ENCODE measurements at regions not wholly inside any gene's neighbourhood (a gene's known extent, or its start where the extent isn't known, plus 50 kb on each side); places are given as distances from the start of the nearest gene placed in this dataset.
"Not testable (repeated sequence)": the region's sequence is repeated elsewhere in the genome, so short reads cannot be mapped to it uniquely, and the experiment has no call there.

DNA sequence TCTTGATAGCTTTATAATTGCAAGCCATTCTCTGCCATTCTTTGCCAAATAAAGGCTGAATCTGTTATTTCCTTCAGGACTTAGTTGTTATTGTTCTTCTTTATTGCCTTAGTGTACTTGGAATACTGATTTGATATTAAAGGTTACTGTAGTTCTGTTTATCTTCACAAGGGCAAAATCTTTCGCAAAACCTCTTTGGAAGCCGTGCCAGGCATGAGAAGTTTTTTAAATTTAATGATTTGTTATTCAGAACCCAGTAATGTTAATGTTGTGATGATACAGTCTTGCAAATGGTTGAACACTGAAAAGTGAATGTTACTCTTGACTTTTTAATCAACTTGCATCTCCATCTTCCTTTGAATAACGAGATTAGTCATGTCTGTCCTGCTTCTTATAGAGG is 1225.2 kb upstream of the GOT2 start (continued):
- TF ChIP-seq, protein P1, sequence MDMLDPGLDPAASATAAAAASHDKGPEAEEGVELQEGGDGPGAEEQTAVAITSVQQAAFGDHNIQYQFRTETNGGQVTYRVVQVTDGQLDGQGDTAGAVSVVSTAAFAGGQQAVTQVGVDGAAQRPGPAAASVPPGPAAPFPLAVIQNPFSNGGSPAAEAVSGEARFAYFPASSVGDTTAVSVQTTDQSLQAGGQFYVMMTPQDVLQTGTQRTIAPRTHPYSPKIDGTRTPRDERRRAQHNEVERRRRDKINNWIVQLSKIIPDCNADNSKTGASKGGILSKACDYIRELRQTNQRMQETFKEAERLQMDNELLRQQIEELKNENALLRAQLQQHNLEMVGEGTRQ (CRISPR knock-in tag; IDR thresholded peaks at IDR 0.05), result no peak
- TF ChIP-seq SUPT5H (IDR thresholded peaks at IDR 0.05), result no peak
- no peak for TF ChIP-seq NR2F6 (CRISPR knock-in tag; IDR thresholded peaks at IDR 0.05)

DNA sequence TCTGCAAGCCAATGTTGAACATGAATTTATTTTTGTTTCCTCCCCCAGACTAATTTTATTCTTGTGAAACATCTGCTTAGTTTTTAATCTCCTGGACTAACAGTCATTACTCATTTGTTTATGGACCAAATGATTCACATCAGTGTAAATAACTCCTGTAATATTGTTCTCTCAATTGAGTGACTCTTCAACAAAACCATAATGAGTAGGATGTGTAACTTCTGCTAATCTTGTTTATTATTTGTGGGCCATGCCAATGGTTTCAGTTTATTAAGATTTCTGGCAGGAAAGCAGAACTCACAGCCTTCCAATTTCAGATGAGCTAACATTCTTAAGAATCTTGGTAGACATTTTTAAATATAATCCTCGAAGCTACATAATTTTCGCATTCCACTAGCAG is 1216.3 kb upstream of the GOT2 start:
- Histone ChIP-seq H3K9me3 (replicated peaks; ENCODE audit: control insufficient read depth, insufficient read depth, low read depth, low read length) (no peaks in the 10 kb centered on the region), H3K27ac (ENCODE audit: extremely low read depth, low read depth, low read length) (no peak overlapping the region), H3K4me2 (ENCODE audit: insufficient read depth, low read length) (no peak overlapping the region), H3K4me3 (no peak overlapping the region), H3K9me1 (ENCODE audit: control insufficient read depth, insufficient read depth, low read length) (no peaks in the 10 kb centered on the region), H3K9ac (ENCODE audit: insufficient read depth in 1 of 2, low read depth in 2 of 2, low read length in 2 of 2) (no peak overlapping the region), H2AFZ (ENCODE audit: low read depth, low read length) (no peak overlapping the region), H3K4me1 (replicated peaks in 1 of 2; ENCODE audit: control insufficient read depth in 2 of 2, insufficient read depth in 2 of 2, low read length in 2 of 2) (no peaks in the 10 kb centered on the region), H3K36me3 (ENCODE audit: control insufficient read depth, insufficient read depth, low read length) (no peaks in the 10 kb centered on the region), H4K20me1 (replicated peaks; ENCODE audit: control insufficient read depth, insufficient read depth, low read length) (no peaks in the 10 kb centered on the region), H3K79me2 (ENCODE audit: control insufficient read depth, insufficient read depth, low read length) (no peaks in the 10 kb centered on the region), H3K27me3 (ENCODE audit: control insufficient read depth in 2 of 2, insufficient read depth in 2 of 2, low read length in 2 of 2) (no peaks in the 10 kb centered on the region)
- ATAC-seq (no peak), FAIRE-seq (no peak), DNase-seq (ENCODE audit: extremely low read depth in 1 of 4, low spot score in 3 of 4) (no peak)
- no TSS peak for BruUV-seq (replicated peaks)
- 0% methylated on average over 2 of the region's 2 CpGs for WGBS (ENCODE audit: insufficient coverage, low coverage, missing lambda C conversion rate)
- TF ChIP-seq, protein P2, sequence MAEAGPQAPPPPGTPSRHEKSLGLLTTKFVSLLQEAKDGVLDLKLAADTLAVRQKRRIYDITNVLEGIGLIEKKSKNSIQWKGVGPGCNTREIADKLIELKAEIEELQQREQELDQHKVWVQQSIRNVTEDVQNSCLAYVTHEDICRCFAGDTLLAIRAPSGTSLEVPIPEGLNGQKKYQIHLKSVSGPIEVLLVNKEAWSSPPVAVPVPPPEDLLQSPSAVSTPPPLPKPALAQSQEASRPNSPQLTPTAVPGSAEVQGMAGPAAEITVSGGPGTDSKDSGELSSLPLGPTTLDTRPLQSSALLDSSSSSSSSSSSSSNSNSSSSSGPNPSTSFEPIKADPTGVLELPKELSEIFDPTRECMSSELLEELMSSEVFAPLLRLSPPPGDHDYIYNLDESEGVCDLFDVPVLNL (CRISPR knock-in tag; IDR thresholded peaks at IDR 0.05; ENCODE audit: low read depth), result no peak
- TF ChIP-seq ZC3H8 (IDR thresholded peaks at IDR 0.05) (no peak), GATAD2A (IDR thresholded peaks at IDR 0.05) (no peak)
- in situ Hi-C loops (cut with MboI) (no loop called here), intact Hi-C loops (cut with micrococcal nuclease) (no loop called here)
- ChIA-PET POLR2A (no interaction called here), CTCF (ENCODE audit: low intra/inter-chr PET ratio) (no interaction called here)

DNA sequence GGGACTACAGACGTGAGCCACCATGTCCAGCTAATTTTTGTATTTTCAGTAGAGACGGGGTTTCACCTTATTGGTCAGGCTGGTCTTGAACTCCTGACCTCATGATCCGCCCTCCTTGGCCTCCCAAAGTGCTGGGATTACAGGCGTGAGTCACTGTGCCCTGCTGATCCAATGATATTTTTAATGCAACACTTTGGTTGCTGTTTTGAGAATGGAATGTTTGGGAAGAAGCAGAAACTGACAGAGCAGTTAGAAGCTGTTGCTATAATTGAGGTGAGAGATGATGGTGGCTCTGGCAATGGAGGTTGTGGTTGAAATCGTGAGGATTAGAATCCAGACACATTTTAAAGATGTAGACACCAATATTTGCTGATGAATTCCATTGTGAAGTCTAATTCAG is 1209.9 kb upstream of the GOT2 start:
- H3K4me2 ChIP-seq (ENCODE audit: insufficient read depth, low read length); H3K9me3 ChIP-seq (replicated peaks; ENCODE audit: control insufficient read depth, insufficient read depth, low read depth, low read length); intact Hi-C loops (cut with micrococcal nuclease); H3K4me1 ChIP-seq (replicated peaks in 1 of 2; ENCODE audit: control insufficient read depth in 2 of 2, insufficient read depth in 2 of 2, low read length in 2 of 2); H3K27ac ChIP-seq (ENCODE audit: extremely low read depth, low read depth, low read length); H3K36me3 ChIP-seq (ENCODE audit: control insufficient read depth, insufficient read depth, low read length); ATAC-seq; H3K27me3 ChIP-seq (ENCODE audit: control insufficient read depth in 2 of 2, insufficient read depth in 2 of 2, low read length in 2 of 2); POLR2A ChIA-PET; H3K9me1 ChIP-seq (ENCODE audit: control insufficient read depth, insufficient read depth, low read length); H3K79me2 ChIP-seq (ENCODE audit: control insufficient read depth, insufficient read depth, low read length); FAIRE-seq; H2AFZ ChIP-seq (ENCODE audit: low read depth, low read length); H3K9ac ChIP-seq (ENCODE audit: insufficient read depth in 1 of 2, low read depth in 2 of 2, low read length in 2 of 2); in situ Hi-C loops (cut with MboI); CTCF ChIA-PET (ENCODE audit: low intra/inter-chr PET ratio); BruUV-seq (replicated peaks); H3K4me3 ChIP-seq; H4K20me1 ChIP-seq (replicated peaks; ENCODE audit: control insufficient read depth, insufficient read depth, low read length); DNase-seq (ENCODE audit: extremely low read depth in 1 of 4, low spot score in 3 of 4): not testable (repeated sequence)
- 0% methylated on average over 4 of the region's 5 CpGs for WGBS (ENCODE audit: insufficient coverage, low coverage, missing lambda C conversion rate)
